A549 (cell line): ENCODE measurements at regions not wholly inside any gene's neighbourhood (a gene's known extent, or its start where the extent isn't known, plus 50 kb on each side); places are given as distances from the start of the nearest gene placed in this dataset.

Experiments used
- POLR2A ChIP-seq: IDR thresholded peaks from 2 replicates; pipeline ENCODE4 v1.6.1; 2012; ENCODE audit warnings: mild to moderate bottlenecking, low read length
- TF ChIP-seq, protein P1 (sequence below): fragments of 150-350 bp; IDR thresholded peaks from 2 replicates; pipeline ENCODE4 v1.6.1; 2014; ENCODE audit warnings: low read depth, mild to moderate bottlenecking, low read length
- TF ChIP-seq, protein P2 (sequence below): fragments of >200 bp; sonication (Bioruptor Twin); formaldehyde crosslinking; IDR thresholded peaks from 3 replicates; pipeline ENCODE4 v1.5.1; 2016
- TF ChIP-seq, protein P3 (sequence below): fragments of 450-650 bp; IDR thresholded peaks from 2 replicates; pipeline ENCODE4 v1.6.1; 2014; ENCODE audit warnings: antibody characterized with exemption

DNA sequence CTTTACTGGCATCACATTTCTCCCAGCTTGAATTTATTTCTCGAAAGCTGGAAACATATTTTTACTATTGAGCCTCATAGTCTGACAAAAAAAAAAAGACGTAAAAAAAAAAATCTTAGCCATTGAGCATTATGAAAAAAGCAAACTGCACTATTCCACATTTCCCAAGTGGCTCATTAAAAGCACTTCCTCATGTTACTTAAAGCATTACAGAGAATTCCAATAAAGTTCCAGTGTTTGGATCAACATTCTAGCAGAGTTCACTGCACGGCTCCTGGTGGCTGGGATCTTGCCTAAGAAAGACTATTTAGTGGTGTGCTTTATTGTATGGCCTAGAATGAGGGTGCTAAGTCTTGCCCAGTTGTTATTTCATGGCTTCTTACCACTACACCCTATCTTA, 476.2 kb downstream of the PPARGC1A start:
- TF ChIP-seq, protein P1, sequence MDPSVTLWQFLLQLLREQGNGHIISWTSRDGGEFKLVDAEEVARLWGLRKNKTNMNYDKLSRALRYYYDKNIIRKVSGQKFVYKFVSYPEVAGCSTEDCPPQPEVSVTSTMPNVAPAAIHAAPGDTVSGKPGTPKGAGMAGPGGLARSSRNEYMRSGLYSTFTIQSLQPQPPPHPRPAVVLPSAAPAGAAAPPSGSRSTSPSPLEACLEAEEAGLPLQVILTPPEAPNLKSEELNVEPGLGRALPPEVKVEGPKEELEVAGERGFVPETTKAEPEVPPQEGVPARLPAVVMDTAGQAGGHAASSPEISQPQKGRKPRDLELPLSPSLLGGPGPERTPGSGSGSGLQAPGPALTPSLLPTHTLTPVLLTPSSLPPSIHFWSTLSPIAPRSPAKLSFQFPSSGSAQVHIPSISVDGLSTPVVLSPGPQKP: no peak
- TF ChIP-seq, protein P2, sequence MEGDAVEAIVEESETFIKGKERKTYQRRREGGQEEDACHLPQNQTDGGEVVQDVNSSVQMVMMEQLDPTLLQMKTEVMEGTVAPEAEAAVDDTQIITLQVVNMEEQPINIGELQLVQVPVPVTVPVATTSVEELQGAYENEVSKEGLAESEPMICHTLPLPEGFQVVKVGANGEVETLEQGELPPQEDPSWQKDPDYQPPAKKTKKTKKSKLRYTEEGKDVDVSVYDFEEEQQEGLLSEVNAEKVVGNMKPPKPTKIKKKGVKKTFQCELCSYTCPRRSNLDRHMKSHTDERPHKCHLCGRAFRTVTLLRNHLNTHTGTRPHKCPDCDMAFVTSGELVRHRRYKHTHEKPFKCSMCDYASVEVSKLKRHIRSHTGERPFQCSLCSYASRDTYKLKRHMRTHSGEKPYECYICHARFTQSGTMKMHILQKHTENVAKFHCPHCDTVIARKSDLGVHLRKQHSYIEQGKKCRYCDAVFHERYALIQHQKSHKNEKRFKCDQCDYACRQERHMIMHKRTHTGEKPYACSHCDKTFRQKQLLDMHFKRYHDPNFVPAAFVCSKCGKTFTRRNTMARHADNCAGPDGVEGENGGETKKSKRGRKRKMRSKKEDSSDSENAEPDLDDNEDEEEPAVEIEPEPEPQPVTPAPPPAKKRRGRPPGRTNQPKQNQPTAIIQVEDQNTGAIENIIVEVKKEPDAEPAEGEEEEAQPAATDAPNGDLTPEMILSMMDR: no peak
- TF ChIP-seq, protein P3, sequence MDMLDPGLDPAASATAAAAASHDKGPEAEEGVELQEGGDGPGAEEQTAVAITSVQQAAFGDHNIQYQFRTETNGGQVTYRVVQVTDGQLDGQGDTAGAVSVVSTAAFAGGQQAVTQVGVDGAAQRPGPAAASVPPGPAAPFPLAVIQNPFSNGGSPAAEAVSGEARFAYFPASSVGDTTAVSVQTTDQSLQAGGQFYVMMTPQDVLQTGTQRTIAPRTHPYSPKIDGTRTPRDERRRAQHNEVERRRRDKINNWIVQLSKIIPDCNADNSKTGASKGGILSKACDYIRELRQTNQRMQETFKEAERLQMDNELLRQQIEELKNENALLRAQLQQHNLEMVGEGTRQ: no peak
- TF ChIP-seq POLR2A: no peak
